Stomach (tissue), 4 donors: ENCODE measurements at regions not wholly inside any gene's neighbourhood (a gene's known extent, or its start where the extent isn't known, plus 50 kb on each side); places are given as distances from the start of the nearest gene placed in this dataset.

Experiments used
- EP300 ChIP-seq: sonication (generic); formaldehyde crosslinking; IDR thresholded peaks from one replicate; pipeline ENCODE4 v1.6.1; 2017; ENCODE audit warnings: antibody characterized with exemption
- POLR2A ChIP-seq, 4 donors: fragments of 450-650 bp; IDR thresholded peaks; one replicate each; pipeline ENCODE4 v1.6.1; 2016; ENCODE audit warnings: antibody characterized with exemption in 4 of 4, control low read depth in 2 of 4, mild to moderate bottlenecking in 1 of 4, moderate library complexity in 1 of 4
- POLR2AphosphoS5 ChIP-seq, 3 donors: sonication (generic); formaldehyde crosslinking; IDR thresholded peaks; one replicate each; pipeline ENCODE4 v1.6.1; 2016; ENCODE audit warnings: antibody characterized with exemption in 3 of 3
- TF ChIP-seq, protein P1 (sequence below), 7 experiments: fragments of 450-650 bp in 4 of 7; fragments of 200-600 bp in 3 of 7; sonication (generic) in 3 of 7; IDR thresholded peaks; one replicate each; pipeline ENCODE4 v1.5.1; 2016 to 2019; ENCODE audit warnings: antibody characterized with exemption in 7 of 7, control low read depth in 2 of 7, mild to moderate bottlenecking in 1 of 7

GRCh38 chr19:28746478-28746877 lies 466.5 kb downstream of the UQCRFS1 start:
- TF ChIP-seq, protein P1, sequence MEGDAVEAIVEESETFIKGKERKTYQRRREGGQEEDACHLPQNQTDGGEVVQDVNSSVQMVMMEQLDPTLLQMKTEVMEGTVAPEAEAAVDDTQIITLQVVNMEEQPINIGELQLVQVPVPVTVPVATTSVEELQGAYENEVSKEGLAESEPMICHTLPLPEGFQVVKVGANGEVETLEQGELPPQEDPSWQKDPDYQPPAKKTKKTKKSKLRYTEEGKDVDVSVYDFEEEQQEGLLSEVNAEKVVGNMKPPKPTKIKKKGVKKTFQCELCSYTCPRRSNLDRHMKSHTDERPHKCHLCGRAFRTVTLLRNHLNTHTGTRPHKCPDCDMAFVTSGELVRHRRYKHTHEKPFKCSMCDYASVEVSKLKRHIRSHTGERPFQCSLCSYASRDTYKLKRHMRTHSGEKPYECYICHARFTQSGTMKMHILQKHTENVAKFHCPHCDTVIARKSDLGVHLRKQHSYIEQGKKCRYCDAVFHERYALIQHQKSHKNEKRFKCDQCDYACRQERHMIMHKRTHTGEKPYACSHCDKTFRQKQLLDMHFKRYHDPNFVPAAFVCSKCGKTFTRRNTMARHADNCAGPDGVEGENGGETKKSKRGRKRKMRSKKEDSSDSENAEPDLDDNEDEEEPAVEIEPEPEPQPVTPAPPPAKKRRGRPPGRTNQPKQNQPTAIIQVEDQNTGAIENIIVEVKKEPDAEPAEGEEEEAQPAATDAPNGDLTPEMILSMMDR (IDR thresholded peaks at IDR 0.05), result no peak
- TF ChIP-seq POLR2A (IDR thresholded peaks at IDR 0.05) (no peak), POLR2AphosphoS5 (IDR thresholded peaks at IDR 0.05) (no peak), EP300 (no peak)
